Stomach (tissue), 4 donors: ENCODE measurements at regions not wholly inside any gene's neighbourhood (a gene's known extent, or its start where the extent isn't known, plus 50 kb on each side); places are given as distances from the start of the nearest gene placed in this dataset.

ENCODE experiments used
- CTCF ChIP-seq, 7 experiments: fragments of 450-650 bp in 4 of 7; fragments of 200-600 bp in 3 of 7; sonication (generic) in 3 of 7; IDR thresholded peaks; one replicate each; pipeline ENCODE4 v1.5.1; 2016 to 2019; ENCODE audit warnings: antibody characterized with exemption in 7 of 7, control low read depth in 2 of 7, mild to moderate bottlenecking in 1 of 7
- EP300 ChIP-seq: sonication (generic); formaldehyde crosslinking; IDR thresholded peaks from one replicate; pipeline ENCODE4 v1.6.1; 2017; ENCODE audit warnings: antibody characterized with exemption
- POLR2A ChIP-seq, 4 donors: fragments of 450-650 bp; IDR thresholded peaks; one replicate each; pipeline ENCODE4 v1.6.1; 2016; ENCODE audit warnings: antibody characterized with exemption in 4 of 4, control low read depth in 2 of 4, mild to moderate bottlenecking in 1 of 4, moderate library complexity in 1 of 4
- POLR2AphosphoS5 ChIP-seq, 3 donors: sonication (generic); formaldehyde crosslinking; IDR thresholded peaks; one replicate each; pipeline ENCODE4 v1.6.1; 2016; ENCODE audit warnings: antibody characterized with exemption in 3 of 3

- TF ChIP-seq CTCF (IDR thresholded peaks at IDR 0.05) (no peak), POLR2A (IDR thresholded peaks at IDR 0.05) (no peak), EP300 (no peak), POLR2AphosphoS5 (IDR thresholded peaks at IDR 0.05) (no peak)
Measured at GRCh38 chr1:29784276-29785136, 548.2 kb downstream of the PTPRU start.
